ENCODE measurements at regions not wholly inside any gene's neighbourhood (a gene's known extent, or its start where the extent isn't known, plus 50 kb on each side); places are given as distances from the start of the nearest gene placed in this dataset.

GRCh38 chr7:55280031-55280454 lies 85.1 kb upstream of the LANCL2 start:
- Mint-ChIP-seq H3K4me1 (ENCODE audit: low read depth) (peaks cover 2% of the 10 kb centered on the region), H3K4me3 (no peak overlapping the region), H3K36me3 (ENCODE audit: low read depth) (no peaks in the 10 kb centered on the region), H3K27me3 (no peaks in the 10 kb centered on the region), H3K27ac (no peak overlapping the region), H3K9me3 (no peaks in the 10 kb centered on the region)
- DNase-seq: peak; percentile 66

- Mint-ChIP-seq H3K4me1 (ENCODE audit: low read depth) (no peaks in the 10 kb centered on the region), H3K27me3 (peaks cover 11% of the 10 kb centered on the region), H3K36me3 (ENCODE audit: low read depth) (no peaks in the 10 kb centered on the region), H3K27ac (no peak overlapping the region), H3K4me3 (no peak overlapping the region), H3K9me3 (no peaks in the 10 kb centered on the region)
- no peak for DNase-seq
Observed at GRCh38 chr7:55285665-55286064, 79.5 kb upstream of the LANCL2 start.

DNA sequence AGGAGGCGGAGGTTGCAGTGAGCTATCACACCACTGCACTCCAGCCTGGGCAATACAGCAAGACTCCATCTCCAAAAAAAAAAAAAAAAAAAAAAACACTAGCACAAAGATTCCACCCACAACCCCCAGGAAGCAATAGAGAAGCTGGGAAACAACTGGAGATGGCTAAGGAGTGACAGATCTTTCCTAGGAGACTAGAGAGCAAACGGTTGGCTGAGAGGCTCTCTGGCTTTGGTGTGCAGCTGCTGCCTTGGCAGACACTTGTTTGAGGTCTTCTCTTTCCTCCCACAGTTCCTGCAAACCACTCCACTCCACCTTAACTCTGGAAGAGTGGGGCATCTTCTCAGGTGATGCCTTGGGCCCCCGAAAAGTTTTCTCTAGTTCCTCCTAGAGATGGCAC lies 78.5 kb upstream of the LANCL2 start:
- Mint-ChIP-seq H3K9me3 (no peaks in the 10 kb centered on the region), H3K36me3 (ENCODE audit: low read depth) (no peaks in the 10 kb centered on the region), H3K27ac (no peak overlapping the region), H3K4me1 (ENCODE audit: low read depth) (no peaks in the 10 kb centered on the region), H3K27me3 (peaks cover 18% of the 10 kb centered on the region), H3K4me3 (no peak overlapping the region)
- no peak for DNase-seq

GRCh38 chr7:55288070-55288824 lies 76.9 kb upstream of the LANCL2 start:
- Mint-ChIP-seq H3K27me3 (peaks cover 30% of the 10 kb centered on the region), H3K4me3 (no peak overlapping the region), H3K36me3 (ENCODE audit: low read depth) (no peaks in the 10 kb centered on the region), H3K4me1 (ENCODE audit: low read depth) (no peaks in the 10 kb centered on the region), H3K9me3 (no peaks in the 10 kb centered on the region), H3K27ac (no peak overlapping the region)
- DNase-seq: no peak

DNA sequence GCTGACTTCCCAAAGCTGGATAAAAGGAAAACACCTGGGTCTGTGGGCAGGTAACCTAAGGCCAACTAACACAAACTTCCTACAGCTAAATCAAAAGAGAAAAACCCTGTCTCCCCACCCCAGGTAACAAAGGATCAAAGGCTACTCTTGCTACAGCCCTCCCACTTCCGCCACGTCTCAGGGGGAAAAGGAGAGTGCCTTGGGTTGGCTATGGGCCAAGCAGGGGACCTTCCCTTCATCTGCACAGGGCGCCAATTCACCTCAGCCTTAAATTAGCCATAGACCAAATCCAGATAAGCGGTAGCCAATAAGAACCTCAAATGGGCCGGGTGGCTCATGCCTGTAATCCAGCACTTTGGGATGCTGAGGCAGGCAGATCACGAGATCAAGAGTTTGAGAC lies 69.1 kb upstream of the LANCL2 start:
- Mint-ChIP-seq H3K27ac (no peak overlapping the region), H3K9me3 (no peaks in the 10 kb centered on the region), H3K4me3 (no peak overlapping the region), H3K4me1 (ENCODE audit: low read depth) (no peaks in the 10 kb centered on the region), H3K27me3 (peaks cover 50% of the 10 kb centered on the region), H3K36me3 (ENCODE audit: low read depth) (no peaks in the 10 kb centered on the region)
- no peak for DNase-seq

DNA sequence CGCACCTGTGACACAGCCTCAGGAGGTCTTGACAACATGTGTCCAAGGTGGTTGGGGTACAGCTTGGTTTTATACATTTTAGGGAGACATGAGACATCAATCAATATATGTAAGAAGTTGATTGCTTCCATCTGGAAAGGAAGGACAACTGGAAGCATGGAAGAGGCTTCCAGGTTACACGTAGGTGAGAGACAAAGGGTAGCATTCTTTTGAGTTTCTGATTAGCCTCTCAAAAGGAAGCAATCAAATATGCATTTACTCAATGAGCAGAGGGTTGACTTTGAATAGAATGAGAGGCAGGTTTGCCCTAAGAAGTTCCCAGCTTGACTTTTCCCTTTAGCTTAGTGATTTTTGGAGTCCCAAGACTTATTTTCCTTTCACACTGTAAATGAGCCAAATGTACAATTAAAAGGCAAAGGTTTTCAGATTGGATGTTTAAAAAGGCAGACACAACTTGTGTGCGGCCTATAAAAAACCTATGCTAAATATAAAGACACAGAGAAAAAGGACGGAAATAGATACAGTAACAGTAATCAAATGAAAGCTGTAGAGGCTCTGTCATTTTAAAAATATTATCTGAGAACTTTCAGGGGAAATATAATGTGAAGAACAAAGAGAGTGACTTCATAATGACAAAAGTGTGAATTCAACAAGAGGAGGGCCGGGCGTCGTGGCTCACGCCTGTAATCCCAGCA lies 65.7 kb upstream of the LANCL2 start:
- H3K36me3 Mint-ChIP-seq (ENCODE audit: low read depth): no peaks in the 10 kb centered on the region
- no peaks in the 10 kb centered on the region for H3K9me3 Mint-ChIP-seq
- H3K4me3 Mint-ChIP-seq: no peak overlapping the region
- H3K4me1 Mint-ChIP-seq (ENCODE audit: low read depth): peaks cover 9% of the 10 kb centered on the region
- H3K27me3 Mint-ChIP-seq: peaks cover 39% of the 10 kb centered on the region
- H3K27ac Mint-ChIP-seq: no peak overlapping the region
- no peak for DNase-seq

DNA sequence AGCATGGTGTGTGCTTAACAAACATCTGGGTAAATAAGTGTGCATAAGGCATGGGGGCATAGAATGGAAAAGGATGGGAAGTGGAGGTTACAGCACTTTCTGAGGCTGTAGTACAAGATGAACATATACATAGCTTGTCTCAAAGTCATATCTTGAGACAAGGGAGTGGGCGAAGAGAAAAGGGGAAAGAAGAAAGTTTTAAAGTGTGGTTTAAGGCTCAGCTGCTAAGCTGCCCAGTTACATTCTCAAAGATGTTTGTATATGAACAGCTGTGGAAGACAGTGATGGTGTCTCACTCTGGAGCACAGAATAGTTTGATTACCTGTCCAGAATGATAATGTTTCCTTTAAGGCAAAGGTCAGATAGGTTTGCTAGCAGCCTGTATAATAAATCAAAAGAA lies 61.9 kb upstream of the LANCL2 start:
- H3K36me3 Mint-ChIP-seq (ENCODE audit: low read depth): no peaks in the 10 kb centered on the region
- H3K4me3 Mint-ChIP-seq: no peak overlapping the region
- H3K4me1 Mint-ChIP-seq (ENCODE audit: low read depth): peaks cover 37% of the 10 kb centered on the region
- H3K9me3 Mint-ChIP-seq: no peaks in the 10 kb centered on the region
- peaks cover 44% of the 10 kb centered on the region for H3K27me3 Mint-ChIP-seq
- no peak for DNase-seq
- H3K27ac Mint-ChIP-seq: no peak overlapping the region

GRCh38 chr7:55304018-55304762 lies 60.9 kb upstream of the LANCL2 start:
- Mint-ChIP-seq H3K9me3 (no peaks in the 10 kb centered on the region), H3K27ac (no peak overlapping the region), H3K36me3 (ENCODE audit: low read depth) (no peaks in the 10 kb centered on the region), H3K4me1 (ENCODE audit: low read depth) (peaks cover 47% of the 10 kb centered on the region), H3K27me3 (peaks cover 37% of the 10 kb centered on the region), H3K4me3 (no peak overlapping the region)
- no peak for DNase-seq

- DNase-seq: no peak
- no peak overlapping the region for H3K27ac Mint-ChIP-seq
- peaks cover under 1% of the 10 kb centered on the region for H3K9me3 Mint-ChIP-seq
- H3K4me3 Mint-ChIP-seq: no peak overlapping the region
- H3K27me3 Mint-ChIP-seq: peaks cover 32% of the 10 kb centered on the region
- H3K36me3 Mint-ChIP-seq (ENCODE audit: low read depth): no peaks in the 10 kb centered on the region
- peaks cover 56% of the 10 kb centered on the region for H3K4me1 Mint-ChIP-seq (ENCODE audit: low read depth)
Observed at GRCh38 chr7:55305135-55305534, 60.0 kb upstream of the LANCL2 start.

GRCh38 chr7:55306331-55306730 lies 58.8 kb upstream of the LANCL2 start:
- DNase-seq: no peak
- H3K27me3 Mint-ChIP-seq: peaks cover 28% of the 10 kb centered on the region
- no peaks in the 10 kb centered on the region for H3K36me3 Mint-ChIP-seq (ENCODE audit: low read depth)
- no peak overlapping the region for H3K27ac Mint-ChIP-seq
- peaks cover 6% of the 10 kb centered on the region for H3K9me3 Mint-ChIP-seq
- H3K4me3 Mint-ChIP-seq: no peak overlapping the region
- peaks cover 61% of the 10 kb centered on the region for H3K4me1 Mint-ChIP-seq (ENCODE audit: low read depth)

- Mint-ChIP-seq H3K36me3 (ENCODE audit: low read depth) (no peaks in the 10 kb centered on the region), H3K4me3 (no peak overlapping the region), H3K4me1 (ENCODE audit: low read depth) (peaks cover 61% of the 10 kb centered on the region), H3K27me3 (peaks cover 22% of the 10 kb centered on the region), H3K9me3 (peaks cover 6% of the 10 kb centered on the region), H3K27ac (no peak overlapping the region)
- DNase-seq: no peak
Observed at GRCh38 chr7:55307123-55307916, 57.8 kb upstream of the LANCL2 start.

DNA sequence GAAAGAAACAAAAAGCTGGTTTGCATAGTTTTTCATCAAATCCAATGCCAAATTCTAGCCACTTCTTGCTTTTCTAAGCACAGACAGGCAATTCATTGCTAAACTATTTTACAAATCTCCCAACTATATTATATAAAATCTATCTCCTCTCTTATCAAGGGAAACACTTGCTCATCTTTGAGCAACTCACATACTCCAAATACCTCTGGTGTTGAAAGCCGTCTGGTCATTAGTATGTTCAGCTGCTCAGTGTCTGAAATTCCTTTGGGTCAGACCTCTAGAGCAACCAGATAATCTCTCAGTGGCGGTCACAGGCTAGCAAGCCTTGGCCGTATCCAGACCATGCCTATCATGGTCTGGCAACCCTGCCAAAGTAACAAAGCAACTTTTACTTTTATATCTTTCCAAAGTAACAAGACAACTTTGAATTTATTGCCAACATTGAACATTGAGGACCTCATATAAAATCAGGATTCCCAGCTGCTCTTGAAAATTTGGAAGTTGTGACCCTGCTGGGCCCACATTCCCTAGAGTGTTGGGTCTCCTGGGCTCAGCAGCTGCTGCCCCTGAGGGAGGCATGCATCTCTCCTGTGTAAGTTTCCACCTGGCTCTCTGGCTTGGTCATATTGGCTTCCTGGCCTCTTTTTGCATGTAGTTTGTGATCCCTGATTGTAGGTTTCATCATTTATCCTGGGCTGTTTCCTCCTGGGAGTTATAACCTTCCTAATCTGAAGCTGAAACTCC lies 56.8 kb upstream of the LANCL2 start:
- H3K4me3 Mint-ChIP-seq: peak overlapping the region; percentile 3
- peaks cover 57% of the 10 kb centered on the region for H3K4me1 Mint-ChIP-seq (ENCODE audit: low read depth)
- peaks cover 32% of the 10 kb centered on the region for H3K27me3 Mint-ChIP-seq
- peaks cover 6% of the 10 kb centered on the region for H3K9me3 Mint-ChIP-seq
- H3K27ac Mint-ChIP-seq: peak overlapping the region; percentile 95
- H3K36me3 Mint-ChIP-seq (ENCODE audit: low read depth): no peaks in the 10 kb centered on the region
- no peak for DNase-seq

GRCh38 chr7:55309040-55309991 lies 55.8 kb upstream of the LANCL2 start:
- DNase-seq: peak; percentile 71
- Mint-ChIP-seq H3K4me3 (peak overlapping the region; percentile 43), H3K36me3 (ENCODE audit: low read depth) (no peaks in the 10 kb centered on the region), H3K27ac (peak overlapping the region; percentile 95), H3K4me1 (ENCODE audit: low read depth) (peaks cover 52% of the 10 kb centered on the region), H3K27me3 (peaks cover 28% of the 10 kb centered on the region), H3K9me3 (peaks cover 6% of the 10 kb centered on the region)
